WERI-Rb-1 (cell line): ENCODE measurements at regions not wholly inside any gene's neighbourhood (a gene's known extent, or its start where the extent isn't known, plus 50 kb on each side); places are given as distances from the start of the nearest gene placed in this dataset.

Source experiments
- DNase-seq: peaks from one replicate; pipeline ENCODE4 v3.0.0-alpha.2; 2020
- H3K27ac ChIP-seq: fragments of 250-450 bp; sonication (Bioruptor Pico); 2 replicates; pipeline ENCODE4 v1.5.1; 2020; ENCODE audit warnings: mild to moderate bottlenecking, moderate library complexity
- H3K27me3 ChIP-seq: fragments of 250-450 bp; sonication (Bioruptor Pico); 2 replicates; pipeline ENCODE4 v1.5.1; 2021; ENCODE audit warnings: mild to moderate bottlenecking, low read depth, moderate library complexity; ENCODE audit not compliant: insufficient read depth, severe bottlenecking
- H3K36me3 ChIP-seq: fragments of 250-450 bp; sonication (Bioruptor Pico); 2 replicates; pipeline ENCODE4 v1.5.1; 2020; ENCODE audit warnings: mild to moderate bottlenecking, moderate library complexity
- H3K4me3 ChIP-seq: 2 replicates; pipeline ENCODE4 v1.5.1; 2011; ENCODE audit warnings: low read depth, mild to moderate bottlenecking, control low read depth, low read length
- H3K9me3 ChIP-seq: fragments of 250-450 bp; sonication (Bioruptor Pico); 2 replicates; pipeline ENCODE4 v1.5.1; 2021; ENCODE audit warnings: mild to moderate bottlenecking, moderate library complexity; ENCODE audit not compliant: severe bottlenecking
- TF ChIP-seq, protein P1 (sequence below): IDR thresholded peaks from 2 replicates; pipeline ENCODE4 v1.5.1; 2011; ENCODE audit warnings: low read depth, mild to moderate bottlenecking, control low read depth, inconsistent platforms, low read length

DNA sequence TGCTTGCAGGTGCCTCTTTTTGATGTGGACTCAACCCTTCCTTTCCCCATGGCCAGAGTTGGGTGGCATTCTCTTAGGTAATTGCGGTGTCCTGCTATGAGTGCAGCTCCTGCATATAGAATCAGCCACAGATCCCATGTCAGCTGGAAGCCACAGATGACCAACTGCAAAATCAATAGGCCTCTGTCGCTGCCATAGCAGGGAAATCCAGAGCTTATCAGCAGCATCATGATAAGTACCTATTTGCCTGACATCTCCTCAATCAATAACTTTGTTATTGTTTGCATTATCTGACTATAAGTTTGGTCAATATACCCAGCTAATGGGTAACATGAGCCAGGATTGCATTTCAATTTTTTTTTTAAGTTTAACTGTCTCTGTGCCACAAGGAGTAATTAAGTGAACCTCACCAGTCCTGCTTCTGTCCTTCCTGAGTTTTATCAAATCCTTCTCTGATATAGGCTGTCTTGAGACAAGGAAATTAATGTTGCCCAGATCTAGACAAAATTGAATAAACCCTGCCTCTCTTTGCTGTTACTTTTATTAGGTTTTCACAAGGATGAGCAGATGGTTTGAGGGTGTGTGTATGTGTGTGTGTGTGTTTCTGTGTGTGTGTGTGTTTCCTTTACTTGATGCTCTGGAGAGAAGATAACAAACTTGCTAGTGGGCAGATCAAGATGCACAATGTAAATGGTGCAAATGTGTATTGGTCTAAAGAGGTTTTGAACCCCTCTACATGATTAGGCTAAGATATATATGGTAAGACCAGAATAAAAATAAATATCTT is 59.6 kb upstream of the CREB1 start:
- no peaks in the 10 kb centered on the region for H3K27me3 ChIP-seq
- H3K9me3 ChIP-seq: no peaks in the 10 kb centered on the region
- DNase-seq: no peak
- H3K27ac ChIP-seq: no peak overlapping the region
- TF ChIP-seq, protein P1, sequence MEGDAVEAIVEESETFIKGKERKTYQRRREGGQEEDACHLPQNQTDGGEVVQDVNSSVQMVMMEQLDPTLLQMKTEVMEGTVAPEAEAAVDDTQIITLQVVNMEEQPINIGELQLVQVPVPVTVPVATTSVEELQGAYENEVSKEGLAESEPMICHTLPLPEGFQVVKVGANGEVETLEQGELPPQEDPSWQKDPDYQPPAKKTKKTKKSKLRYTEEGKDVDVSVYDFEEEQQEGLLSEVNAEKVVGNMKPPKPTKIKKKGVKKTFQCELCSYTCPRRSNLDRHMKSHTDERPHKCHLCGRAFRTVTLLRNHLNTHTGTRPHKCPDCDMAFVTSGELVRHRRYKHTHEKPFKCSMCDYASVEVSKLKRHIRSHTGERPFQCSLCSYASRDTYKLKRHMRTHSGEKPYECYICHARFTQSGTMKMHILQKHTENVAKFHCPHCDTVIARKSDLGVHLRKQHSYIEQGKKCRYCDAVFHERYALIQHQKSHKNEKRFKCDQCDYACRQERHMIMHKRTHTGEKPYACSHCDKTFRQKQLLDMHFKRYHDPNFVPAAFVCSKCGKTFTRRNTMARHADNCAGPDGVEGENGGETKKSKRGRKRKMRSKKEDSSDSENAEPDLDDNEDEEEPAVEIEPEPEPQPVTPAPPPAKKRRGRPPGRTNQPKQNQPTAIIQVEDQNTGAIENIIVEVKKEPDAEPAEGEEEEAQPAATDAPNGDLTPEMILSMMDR: no peak
- H3K4me3 ChIP-seq: no peak overlapping the region
- no peaks in the 10 kb centered on the region for H3K36me3 ChIP-seq

DNA sequence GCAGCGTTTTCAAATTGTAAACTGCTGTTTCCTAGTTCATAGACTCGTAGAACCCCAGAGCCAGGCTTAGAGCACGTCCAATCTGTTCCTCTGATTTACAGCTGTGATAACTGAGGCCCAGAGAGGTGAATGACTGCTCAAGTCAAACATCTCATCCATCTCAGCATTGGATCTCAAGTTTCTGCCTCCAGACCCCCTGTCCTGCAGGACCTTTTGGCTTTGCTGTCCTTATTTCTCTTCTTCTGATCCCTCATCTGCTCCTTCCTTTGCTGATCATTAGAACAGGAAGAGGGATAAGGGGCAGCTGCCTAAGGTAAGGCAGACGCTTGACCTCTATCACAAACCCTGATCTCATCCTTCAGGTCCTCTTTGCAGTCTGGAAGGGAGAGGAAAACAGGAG is 58.5 kb upstream of the CREB1 start:
- TF ChIP-seq, protein P1: no peak
- Histone ChIP-seq H3K9me3 (no peaks in the 10 kb centered on the region), H3K27ac (no peak overlapping the region), H3K27me3 (no peaks in the 10 kb centered on the region), H3K36me3 (no peaks in the 10 kb centered on the region), H3K4me3 (no peak overlapping the region)
- no peak for DNase-seq

DNA sequence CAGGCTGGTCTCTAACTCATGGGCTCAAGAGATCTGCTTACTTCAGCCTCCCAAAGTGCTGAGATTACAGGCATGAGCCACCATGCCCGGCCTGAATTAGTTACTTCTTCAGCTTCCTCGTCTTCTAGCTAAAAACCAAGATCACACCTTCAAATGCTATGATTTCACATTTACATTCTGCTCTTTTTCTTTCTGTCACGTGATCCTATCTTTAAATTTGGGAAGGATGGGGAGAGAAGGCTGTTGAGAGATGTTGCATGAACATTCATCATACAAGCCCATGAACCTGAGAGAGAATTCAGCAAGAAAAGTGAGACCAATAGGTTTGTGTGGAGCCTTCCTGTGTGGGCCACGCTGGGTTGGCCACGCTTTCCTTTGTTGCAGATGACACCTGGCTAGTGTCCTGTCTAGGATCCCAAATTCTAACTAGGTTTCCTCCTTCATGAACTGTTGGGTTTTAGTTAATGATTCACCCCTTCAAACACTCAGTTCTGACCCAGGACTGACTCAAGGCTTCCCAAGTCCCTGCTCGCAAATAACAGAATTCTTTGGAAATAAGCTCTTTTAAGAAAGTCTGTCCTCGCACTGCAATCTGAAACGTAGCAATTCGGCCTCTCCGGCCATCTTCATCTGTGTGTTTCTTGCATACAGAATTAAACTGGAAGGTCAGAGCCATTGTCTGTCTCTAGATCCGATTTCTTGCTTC is 57.3 kb upstream of the CREB1 start:
- H3K4me3 ChIP-seq: peak overlapping the region; percentile 38
- no peaks in the 10 kb centered on the region for H3K36me3 ChIP-seq
- no peak for DNase-seq
- no peaks in the 10 kb centered on the region for H3K27me3 ChIP-seq
- H3K27ac ChIP-seq: peak overlapping the region; percentile 64
- TF ChIP-seq, protein P1: no peak
- no peaks in the 10 kb centered on the region for H3K9me3 ChIP-seq

DNA sequence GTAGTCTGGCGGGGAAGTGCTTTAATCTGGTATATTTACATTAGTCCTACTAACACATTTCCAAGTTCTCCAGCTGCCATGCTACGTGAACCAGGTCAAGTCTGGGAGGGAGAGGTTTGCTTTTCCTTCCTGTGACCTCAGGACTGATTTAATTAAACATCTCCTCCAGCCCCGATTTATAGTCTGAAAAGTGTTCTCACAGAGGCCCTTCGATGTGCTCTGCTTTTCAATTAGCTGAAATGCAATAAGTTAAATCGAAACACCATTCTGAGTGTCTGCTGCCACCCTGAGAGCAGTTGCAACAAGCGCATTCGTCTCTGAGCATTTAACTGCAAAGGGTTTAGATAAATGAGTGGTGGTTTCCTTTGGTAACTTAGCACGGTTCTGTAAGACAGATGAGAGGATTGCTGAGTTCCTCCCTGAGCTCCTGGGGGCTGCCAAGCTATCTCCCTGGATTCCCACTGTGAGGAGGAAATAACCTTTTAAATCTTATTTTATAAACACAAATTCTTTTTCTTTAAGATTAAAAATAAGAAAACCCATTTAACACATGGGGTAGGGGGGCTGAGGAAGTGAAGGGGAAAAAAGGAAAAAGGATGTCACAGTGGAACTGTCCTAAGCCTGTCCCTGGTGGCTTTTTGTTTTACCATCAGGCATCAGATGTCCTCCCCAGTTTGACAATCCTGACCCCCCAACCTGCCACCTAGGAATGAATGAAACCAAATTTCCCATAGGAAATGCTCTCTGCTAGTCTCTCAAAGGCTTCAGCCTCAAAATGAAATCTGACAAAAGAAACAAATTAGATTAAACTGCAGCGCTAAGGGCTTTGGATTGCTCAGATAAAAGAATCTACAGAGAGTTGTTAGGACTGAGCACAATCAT is 56.5 kb upstream of the CREB1 start:
- peak overlapping the region; percentile 64 for H3K27ac ChIP-seq
- no peaks in the 10 kb centered on the region for H3K36me3 ChIP-seq
- no peaks in the 10 kb centered on the region for H3K27me3 ChIP-seq
- H3K9me3 ChIP-seq: no peaks in the 10 kb centered on the region
- peak; percentile 69 for DNase-seq
- H3K4me3 ChIP-seq: peak overlapping the region; percentile 38
- TF ChIP-seq, protein P1: peak; percentile 72

DNA sequence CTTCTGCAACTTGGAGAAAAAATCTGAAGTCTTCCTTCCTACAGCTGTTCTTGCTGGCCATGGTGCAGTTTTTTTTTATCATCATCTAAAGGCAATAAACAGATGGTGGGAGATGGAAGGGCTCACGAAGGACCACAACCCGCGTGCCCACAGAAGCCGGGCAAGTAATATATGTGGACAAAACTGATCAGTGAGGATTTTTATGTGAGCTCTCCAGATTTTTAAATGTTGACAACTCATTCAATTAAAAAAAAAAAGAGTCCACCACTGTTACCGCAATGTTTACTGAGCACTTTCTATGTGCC is 55.9 kb upstream of the CREB1 start:
- Histone ChIP-seq H3K36me3 (no peaks in the 10 kb centered on the region), H3K27me3 (no peaks in the 10 kb centered on the region), H3K4me3 (no peak overlapping the region), H3K9me3 (no peaks in the 10 kb centered on the region), H3K27ac (no peak overlapping the region)
- TF ChIP-seq, protein P1: no peak
- DNase-seq: no peak
